GM19351 (cell line): ENCODE measurements at regions not wholly inside any gene's neighbourhood (a gene's known extent, or its start where the extent isn't known, plus 50 kb on each side); places are given as distances from the start of the nearest gene placed in this dataset.
"Not testable (repeated sequence)": the region's sequence is repeated elsewhere in the genome, so short reads cannot be mapped to it uniquely, and the experiment has no call there.

Experiments used
- ATAC-seq: cut with Tn5 transposase; IDR thresholded peaks from one replicate; pipeline ENCODE4 v1.9.1; 2021; ENCODE audit warnings: mild to moderate bottlenecking, moderate library complexity; ENCODE audit not compliant: unreplicated experiment

DNA sequence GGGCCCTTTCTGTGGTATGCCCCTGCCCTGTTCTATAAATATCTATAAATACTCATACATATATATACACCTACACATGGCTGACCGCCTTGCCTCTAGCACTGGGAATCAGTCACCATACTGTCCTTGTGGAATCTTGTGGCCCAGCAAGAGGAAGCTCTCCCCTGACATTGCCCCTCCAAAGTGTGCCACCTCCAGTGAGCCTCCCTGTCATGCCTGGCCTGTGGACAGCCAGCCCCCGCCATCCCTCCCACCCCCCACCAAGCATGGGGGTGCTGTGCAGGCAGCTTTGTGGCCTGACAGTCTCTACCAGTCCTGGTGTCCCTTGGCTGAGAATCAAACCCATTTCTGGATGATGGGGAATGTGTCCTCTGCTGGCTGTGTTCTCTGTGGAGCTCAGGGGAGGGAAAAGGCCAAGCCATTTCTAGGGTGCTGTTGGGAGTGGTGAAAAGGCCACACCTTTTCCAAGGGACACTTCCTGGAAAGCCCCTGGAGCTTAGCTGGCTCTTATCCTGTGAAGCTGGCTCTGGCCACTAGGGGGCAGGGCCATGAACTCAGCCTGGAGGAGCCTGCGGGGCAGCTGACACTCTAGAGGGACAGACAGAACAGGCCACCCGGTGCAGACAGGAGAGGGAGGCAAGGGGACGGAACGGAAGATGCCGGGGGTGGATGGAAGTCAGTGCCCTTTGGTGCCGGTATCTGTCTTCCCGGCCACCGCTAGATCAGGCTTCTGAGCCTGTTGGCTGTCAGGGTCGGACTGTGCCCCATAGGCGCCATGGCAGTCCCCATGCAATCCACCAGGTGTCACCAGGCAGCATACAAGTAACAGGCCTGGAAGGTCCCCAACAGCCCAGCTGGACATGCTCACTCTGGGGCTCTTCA lies 167.2 kb downstream of the TBC1D2B start:
- not testable (repeated sequence) for ATAC-seq

DNA sequence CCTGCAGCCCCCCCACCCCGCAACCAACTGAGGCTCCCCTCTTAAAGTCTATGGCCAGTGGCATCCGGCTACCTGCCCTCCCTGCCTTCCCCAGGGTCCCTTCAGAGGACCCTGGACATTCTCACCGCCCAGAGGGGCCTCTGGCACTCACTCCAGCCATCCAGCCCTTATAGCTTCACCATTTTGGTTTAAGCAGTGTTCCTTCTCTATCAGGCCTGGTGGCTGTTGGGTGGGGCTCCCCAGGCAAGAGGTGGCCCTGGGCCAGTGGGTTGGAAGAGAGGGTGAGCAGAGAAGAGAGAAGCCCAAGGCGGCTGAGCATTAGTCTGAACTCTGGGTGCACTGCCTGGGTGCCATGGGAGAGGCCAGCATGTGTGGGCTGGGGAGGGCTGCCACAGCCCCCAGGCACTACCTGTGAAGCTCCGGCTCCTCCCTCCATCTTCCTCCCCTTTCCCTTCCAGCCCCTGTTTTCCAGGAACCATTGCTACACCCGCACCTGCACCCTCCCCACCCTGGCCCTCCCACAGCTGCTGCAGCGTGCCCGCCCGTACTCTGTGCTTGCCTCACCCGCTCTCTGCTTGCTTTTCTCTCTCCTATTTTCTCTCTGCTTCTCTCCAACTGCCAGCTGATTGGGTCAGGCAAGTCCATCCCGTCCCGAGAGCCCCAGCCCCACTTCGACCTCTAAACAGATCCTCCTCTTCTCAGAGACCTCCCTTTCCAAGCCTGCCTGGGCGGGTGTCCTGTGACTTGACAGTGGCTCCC lies 168.2 kb downstream of the TBC1D2B start:
- ATAC-seq = no peak

DNA sequence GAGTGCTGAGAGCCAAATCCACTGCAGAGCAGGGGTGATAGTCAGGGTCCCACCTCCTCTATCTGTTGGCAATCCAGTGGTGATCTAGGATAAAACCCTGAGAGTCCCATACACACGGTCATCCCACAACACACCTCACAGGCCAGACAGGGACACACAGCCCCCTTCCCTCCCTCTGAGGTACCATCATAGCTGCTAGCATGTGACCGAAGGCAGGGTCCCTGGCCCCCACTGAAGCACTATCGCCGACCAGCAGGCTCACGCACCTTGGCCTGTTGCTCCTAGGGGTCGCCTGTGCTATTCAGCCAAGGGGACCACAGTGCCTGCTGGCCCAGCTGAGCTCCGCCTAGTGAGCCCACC lies 168.8 kb downstream of the TBC1D2B start:
- ATAC-seq = not testable (repeated sequence)

DNA sequence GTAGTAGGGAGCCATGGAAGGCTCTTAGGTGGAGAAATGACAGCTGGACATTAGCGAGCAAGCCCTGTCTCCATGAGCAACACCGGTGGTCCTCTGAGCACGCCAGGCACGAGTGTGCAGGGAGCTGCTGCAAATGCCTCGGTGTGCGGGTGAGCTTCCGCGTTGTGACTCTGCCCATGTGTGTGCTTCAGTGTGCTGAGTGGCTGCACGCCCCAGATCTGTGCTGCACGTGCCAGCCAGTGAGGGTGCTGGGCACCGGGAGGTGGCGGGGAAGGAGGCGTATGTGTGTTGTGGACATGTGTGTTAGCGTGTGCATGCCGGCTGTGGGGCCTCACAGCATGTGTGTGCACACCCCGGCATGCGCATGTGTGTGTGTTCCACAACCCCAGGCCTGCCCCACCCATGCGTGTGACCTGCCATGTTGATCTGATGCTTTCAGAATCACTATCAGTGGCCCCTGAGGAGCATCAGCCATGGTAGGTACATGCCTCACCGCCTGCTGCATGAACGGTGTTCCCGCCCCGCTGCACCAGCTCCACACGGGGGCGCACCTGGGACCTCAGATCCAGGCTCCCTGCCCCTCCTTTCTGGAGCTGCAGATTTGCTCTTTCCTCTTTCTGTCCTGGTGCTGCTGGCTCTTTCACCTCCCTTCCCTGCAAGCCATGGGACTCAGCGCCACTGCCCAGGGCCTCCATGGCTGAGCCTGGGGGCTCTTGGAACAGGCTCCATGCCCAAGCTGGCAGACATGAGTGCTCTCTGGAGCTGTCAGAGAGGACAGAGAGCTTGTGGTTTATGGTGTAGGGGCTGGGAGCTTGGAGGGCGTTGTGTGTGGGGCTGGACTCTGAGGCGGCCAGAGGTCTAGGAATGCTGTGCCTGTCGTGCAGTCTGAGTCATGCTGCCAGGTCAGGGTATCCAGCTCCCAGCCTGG lies 169.4 kb downstream of the TBC1D2B start:
- no peak for ATAC-seq

DNA sequence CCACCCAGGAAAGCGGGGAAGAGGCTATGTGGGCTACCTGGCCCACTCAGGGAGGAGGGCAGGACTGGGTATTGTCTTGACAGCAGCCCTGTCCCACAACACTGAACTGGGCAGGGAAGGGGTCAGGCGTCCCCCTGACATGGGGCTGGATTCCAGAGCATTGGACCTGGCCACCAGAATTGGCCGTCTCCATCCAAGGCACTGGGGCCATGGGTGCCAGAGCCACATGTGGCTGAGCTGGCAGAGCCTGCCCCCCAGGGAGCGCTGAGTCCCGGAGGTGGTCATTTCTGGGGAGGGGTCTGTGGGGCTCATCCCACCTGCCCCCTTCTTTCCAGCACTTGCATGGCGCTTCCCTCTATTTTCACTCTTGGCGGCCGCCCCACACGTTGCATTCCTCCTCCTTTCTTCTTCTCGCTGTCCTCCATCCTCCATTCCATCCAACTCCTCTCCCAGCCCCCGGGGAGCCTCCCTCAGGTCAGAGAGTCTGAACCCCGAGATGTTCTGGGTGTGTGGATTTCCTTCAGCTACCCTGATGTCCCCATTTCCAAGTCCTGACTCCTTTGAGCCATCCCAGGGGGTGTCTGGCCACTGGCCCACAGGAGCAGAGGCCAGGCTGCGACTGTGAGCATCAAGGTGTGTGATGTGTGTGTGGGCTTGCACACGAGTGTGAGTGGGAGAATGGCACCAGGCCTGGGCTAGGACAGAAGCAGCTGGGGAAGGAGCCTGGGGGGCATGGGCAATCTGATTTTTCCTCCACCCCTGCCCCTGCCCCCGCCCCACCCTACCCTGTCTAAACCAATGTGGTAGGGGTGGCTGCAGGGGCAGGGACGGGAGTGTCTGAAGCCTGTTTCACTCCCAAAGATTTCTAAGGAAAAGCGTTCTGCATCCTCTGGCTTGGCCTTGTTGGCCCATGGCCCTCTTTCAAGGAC lies 171.2 kb downstream of the TBC1D2B start:
- ATAC-seq = not testable (repeated sequence)

DNA sequence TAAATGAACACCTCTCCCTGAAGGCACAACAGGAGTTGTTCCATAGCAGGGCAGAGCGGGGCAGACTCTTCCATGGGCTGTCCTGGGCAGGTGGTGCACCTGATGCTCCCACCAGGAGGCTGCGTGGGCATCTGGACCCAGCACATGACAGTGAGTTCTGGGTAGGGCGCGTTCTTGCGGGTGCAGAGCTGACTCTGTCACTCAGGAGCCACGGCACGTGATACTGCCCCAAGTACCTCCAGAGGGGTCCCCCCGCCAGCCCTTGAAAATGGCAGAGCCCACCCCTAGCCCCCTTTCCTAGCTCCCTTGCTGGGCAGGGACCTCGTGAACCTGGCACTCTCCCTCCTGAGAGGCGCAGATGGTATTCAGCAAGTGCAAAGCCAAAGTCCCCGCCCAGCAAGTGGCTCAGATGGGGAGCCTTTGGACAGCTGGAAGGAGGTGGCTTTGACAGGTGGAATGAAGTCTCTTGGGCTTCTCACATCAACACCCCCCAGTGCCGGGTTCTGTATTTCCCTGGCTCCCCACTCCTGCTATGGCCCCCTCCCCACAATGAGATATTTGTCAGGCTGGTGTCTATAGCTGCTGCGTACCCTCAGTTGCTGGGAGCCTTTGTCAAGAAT lies 172.1 kb downstream of the TBC1D2B start:
- ATAC-seq = no peak

DNA sequence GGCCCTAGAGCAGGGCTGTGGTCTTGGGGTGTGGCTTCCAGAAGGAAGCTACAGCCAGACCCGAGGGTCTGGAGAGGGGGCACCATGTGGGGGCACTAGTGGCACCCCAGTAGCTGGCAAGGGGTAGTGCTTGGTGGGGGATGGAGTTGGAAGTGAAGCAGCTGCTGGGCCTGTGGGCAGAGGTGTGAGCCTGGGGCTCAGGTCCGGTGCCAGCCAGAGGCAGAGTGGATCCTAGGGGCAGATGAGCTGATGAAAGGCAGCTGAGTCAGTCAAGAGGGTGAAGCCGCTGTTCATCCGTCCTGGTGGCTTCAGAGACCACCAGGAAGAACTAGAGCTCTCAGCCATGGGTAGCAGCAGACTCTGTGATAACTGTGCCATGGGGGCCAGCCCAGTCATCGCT lies 172.6 kb downstream of the TBC1D2B start:
- no peak for ATAC-seq

DNA sequence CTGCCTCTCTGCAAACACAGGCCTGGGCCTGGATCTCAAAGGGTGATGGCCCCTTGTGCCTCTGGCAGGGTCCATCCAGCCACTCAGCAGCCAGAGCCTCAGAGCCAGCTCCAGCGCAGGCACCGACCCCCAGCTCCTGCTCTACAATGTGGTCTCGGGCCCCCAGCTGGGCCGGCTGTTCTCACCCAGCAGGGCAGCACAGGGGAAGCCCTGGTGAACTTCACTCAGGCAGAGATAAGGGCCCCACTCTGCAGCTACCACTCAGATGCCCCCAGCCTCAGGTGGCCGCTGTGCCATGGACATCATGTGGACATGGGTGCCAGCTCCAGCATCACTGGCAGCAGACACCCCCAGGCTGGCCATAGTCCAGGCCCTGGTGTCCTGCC lies 173.1 kb downstream of the TBC1D2B start:
- no peak for ATAC-seq

DNA sequence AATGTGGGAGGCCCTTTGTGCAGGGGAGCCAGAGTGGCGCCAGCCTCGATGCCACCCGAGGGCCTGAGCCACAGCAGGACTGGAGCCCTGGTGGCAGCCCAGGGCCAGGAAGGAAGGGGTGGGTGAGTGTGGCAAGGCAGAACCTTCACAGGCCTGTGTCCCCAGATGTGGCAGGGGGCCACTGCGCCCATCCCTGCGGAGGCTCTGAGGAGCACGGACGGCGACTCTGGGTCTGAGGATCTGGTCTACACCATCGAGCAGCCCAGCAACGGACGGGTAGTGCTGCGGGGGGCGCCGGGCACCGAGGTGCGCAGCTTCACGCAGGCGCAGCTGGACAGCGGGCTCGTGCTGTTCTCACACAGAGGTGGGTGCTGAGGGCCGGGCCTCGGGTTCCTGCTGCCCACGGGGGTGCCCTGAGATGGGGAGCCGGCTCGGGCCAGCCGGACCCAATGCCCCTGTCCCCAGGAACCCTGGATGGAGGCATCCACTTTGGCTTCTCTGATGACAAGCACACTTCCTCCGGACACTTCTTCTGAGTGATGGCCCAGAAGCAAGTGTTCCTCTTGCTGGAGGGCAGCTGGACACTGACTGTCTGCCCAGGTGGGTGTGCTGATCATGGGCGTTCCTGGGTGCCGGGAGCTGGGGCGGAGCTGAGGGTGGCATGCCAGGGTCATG lies 173.6 kb downstream of the TBC1D2B start:
- ATAC-seq = not testable (repeated sequence)

DNA sequence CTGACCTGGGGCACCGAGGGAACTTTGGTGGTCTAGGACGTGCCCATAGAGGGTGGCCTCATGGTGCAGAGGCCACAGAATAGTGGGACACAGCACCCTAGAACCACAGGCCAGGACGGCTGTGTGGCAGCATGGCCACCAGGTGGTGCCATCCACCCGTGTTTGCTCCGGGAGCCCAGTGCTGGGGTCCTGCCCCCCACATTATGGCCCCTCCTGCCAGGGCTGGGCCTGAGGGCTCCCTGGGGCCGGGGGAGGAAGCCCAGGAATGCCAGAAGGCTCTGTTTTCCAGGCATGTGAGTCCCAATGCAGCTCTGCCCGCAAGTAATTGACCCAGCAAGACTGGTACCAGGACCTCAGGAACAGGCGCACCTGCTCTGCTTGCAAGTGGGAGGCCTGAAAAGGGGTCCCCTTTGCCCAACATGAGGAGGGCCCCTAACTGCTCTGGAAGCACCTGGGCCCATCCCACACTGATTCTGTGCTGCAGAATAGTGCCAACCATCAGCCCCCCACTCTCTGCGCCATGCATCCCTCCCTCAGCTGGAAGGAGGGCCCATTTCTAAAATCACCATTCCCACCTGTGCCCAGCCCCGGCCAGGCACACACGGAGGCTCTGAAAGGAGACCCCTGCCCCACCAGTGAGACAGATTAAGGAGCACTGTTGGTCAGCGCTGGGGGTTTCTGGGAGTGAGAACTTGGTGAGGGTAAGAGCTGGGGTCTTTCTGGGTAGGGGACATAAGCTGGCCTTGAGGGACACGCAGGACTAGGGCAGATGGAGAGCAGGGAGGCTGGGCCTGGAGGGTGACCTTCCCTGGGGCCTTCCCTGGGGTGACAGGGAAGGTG lies 174.4 kb downstream of the TBC1D2B start:
- ATAC-seq = not testable (repeated sequence)

DNA sequence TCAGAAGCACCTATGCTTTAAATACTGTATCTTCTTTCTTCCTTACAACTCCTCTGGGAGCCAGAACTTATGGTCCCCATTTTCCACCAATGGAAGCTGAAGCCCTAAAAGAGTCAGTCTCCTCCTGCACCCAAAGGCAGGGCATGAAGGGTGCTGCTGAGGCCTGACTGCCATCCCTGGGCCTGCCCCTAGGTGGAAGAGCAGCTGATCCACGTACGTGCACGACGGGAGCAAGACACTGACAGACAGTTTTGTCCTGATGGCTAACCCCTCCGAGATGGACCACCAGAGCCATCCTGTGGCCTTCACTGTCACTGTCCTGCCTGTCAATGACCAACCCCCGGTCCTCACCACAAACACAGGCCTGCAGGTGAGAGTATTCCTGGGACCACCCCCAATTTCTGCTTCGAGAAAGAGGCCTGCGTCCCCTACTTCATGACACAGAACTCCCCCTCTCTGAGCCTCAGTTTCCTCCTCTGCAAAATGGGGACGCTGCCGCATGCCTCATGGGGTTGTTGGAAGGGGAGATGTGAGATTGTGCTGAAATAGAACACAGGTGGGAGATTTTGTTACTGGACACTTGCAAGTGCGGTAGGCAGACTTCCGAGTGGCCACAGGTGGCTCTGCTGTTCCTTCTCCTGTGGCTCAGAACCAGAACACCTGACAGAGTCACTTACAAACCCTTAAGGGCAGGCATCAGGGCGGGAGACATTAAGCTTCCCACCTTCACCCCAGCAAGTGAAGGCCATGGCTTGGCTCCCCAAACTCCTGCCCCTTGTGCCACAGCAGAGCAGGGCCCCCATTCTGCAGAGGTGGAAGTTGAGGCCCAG lies 175.4 kb downstream of the TBC1D2B start:
- no peak for ATAC-seq

DNA sequence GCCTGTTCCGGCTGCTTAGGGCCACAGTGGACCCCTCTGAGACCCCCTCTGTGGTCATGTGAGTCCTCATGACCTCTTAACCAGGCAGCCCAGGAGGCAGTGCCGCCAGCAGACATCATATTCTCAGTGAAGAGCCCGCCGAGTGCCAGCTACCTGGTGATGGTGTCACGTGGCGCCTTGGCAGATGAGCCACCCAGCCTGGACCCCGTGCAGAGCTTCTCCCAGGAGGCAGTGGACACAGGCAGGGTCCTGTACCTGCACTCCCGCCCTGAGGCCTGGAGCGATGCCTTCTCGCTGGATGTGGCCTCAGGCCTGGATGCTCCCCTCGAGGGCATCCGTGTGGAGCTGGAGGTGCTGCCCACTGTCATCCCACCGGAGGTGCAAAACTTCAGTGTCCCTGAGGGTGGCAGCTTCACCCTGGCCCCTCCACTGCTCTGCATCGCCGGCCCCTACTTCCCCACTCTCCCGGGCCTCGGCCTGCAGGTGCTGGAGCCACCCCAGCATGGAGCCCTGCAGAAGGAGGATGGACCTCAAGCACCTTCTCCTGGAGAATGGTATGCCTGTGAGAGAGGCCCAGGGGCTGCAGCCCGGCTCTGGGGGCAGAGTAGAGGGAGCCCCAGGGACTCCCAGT lies 176.1 kb downstream of the TBC1D2B start:
- no peak for ATAC-seq

DNA sequence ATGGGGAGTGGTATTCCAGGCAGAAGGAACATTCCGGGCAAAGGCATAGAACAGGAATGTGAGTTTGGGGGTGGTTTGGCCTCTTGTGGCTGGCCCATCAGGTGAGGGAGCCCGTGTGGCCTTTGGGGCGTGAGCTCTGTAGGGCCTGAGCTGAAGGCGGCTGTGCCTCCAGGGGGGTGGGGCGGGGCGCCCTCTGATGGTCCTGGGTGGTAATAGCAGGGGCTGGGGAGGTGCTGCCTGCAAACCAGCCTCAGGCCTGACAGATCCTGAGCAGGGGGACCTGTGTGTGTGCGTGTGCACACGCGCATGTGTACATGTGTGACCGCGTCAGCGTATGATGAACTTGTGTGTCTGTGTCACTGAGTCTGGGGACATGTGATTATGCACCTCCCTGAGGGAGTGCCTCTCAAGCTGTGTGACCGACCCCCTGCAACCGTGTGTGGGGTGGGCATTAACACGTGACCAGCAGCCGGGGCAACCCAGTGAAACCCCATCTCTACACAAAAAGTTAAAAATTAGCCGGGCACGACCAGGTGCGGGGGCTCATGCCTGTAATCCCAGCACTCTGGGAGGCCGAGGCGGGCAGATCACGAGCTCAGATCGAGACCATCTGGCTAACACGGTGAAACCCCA lies 177.1 kb downstream of the TBC1D2B start:
- not testable (repeated sequence) for ATAC-seq

DNA sequence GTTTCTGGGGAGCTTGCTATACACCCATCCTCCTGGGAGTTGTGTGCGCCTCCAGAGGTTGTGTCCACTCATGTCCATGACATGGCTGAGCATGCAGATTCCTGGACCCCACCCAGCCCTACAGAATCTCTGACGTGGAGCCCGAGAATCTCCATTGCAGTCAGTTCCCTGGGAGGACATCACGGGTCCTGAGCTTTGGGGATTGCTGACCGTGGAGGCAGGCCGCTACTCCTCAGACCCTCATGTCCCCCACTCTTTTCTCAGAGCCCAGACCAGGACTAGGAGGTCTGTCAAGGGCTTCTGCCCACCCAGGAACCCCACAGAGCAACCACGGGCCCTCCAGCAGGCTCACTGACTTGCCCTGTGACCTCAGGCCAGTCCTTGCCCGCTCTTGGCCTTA lies 177.7 kb downstream of the TBC1D2B start:
- ATAC-seq = not testable (repeated sequence)

DNA sequence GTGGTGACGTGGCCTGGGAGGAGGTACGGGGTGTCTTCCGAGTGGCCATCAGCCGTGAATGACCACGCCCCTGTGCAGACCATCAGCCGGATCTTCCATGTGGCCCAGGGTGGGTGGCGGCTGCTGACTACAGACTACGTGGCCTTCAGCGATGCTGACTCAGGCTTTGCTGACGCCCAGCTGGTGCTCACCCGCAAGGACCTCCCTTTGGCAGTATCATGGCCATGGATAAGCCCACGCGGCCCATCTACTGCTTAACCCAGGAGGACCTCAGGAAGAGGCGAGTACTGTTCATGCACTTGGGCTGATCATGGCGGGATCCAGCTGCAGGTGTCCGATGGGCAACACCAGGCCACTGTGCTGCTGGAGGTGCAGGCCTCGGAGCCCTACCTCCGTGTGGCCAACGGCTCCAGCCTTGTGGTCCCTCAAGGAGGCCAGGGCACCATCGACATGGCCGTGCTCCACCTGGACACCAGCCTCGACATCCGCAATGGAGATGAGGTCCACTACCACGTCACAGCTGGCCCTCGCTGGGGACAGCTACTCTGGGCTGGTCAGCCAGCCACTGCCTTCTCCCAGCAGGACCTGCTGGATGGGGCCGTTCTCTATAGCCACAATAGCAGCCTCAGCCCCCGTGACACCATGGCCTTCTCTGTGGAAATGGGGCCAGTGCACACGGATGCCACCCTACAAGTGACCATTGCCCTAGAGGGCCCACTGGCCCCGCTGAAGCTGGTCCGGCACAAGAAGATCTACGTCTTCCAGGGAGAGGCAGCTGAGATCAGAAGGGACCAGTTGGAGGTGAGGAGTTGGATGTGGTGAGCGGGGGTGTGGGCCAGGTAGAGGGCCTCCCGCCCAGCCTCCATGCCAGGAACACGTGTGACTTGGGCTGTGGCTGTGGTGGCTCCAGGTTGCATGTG lies 178.4 kb downstream of the TBC1D2B start:
- ATAC-seq = no peak
